ENCODE measurements at regions not wholly inside any gene's neighbourhood (a gene's known extent, or its start where the extent isn't known, plus 50 kb on each side); places are given as distances from the start of the nearest gene placed in this dataset.

DNA sequence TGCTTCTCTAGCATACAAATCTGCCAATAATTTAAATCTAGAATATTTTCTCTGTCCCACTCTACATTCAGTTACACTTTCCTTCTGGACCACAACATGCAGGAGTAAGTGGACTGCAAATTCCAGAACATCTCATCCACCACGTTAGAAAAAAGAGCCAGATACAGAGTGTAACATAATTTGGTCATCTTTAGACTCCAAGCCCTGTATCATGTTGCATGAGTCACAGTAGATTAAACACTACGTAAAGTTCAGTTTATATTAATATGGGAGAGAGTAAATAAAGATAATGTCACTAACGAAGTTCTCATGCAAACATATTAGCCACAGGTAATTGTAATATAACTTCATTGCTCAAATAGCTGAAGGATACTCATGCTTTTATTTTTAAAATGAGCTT is 327.0 kb downstream of the C6orf118 start:
- H3K27me3 ChIP-seq (ENCODE audit: control insufficient read depth in 1 of 2, insufficient read depth in 2 of 2, low read length in 2 of 2): no peaks in the 10 kb centered on the region
- BruUV-seq (replicated peaks): no TSS peak
- H3K36me3 ChIP-seq (replicated peaks in 1 of 2; ENCODE audit: control insufficient read depth in 1 of 2, insufficient read depth in 2 of 2, low read length in 2 of 2): no peaks in the 10 kb centered on the region
- H3K4me2 ChIP-seq (ENCODE audit: low read depth, low read length): no peak overlapping the region
- ATAC-seq: no peak
- H3K4me1 ChIP-seq (ENCODE audit: insufficient read depth, low read length): no peaks in the 10 kb centered on the region
- no peak overlapping the region for H2AFZ ChIP-seq (ENCODE audit: low read length)
- intact Hi-C loops (cut with micrococcal nuclease; ENCODE audit: unreplicated experiment): no loop called here
- FAIRE-seq: no peak
- H3K9me3 ChIP-seq (ENCODE audit: low read length): peaks cover 97% of the 10 kb centered on the region
- no peak overlapping the region for H3K4me3 ChIP-seq (replicated peaks in 1 of 3; ENCODE audit: insufficient read depth in 1 of 3, low read depth in 2 of 3, low read length in 3 of 3)
- 19% methylated on average over 3 of the region's 3 CpGs for WGBS (ENCODE audit: low lambda C conversion rate)
- no peak overlapping the region for H3K27ac ChIP-seq (ENCODE audit: extremely low read length, insufficient read depth, low read length)
- POLR2A ChIA-PET: no interaction called here
- no peak overlapping the region for H3K9ac ChIP-seq (ENCODE audit: insufficient read depth, low read depth, low read length)
- H3K79me2 ChIP-seq (ENCODE audit: insufficient read depth, low read length): no peaks in the 10 kb centered on the region
- in situ Hi-C loops (cut with HindIII; ENCODE audit: extremely low pct_ligation_motif_present, low pct_unique_long_range_greater_than_20kb): no loop called here
- DNase-seq (ENCODE audit: low spot score): no peak
- no peaks in the 10 kb centered on the region for H4K20me1 ChIP-seq (ENCODE audit: insufficient read depth, low read length)
- CTCF ChIA-PET (ENCODE audit: low intra/inter-chr PET ratio, low total read pairs): no interaction called here
- TF ChIP-seq RXRB (CRISPR knock-in tag; IDR thresholded peaks at IDR 0.05; ENCODE audit: borderline replicate concordance): no peak
- TF ChIP-seq JARID2 (CRISPR knock-in tag; IDR thresholded peaks at IDR 0.05; ENCODE audit: insufficient replicate concordance): no peak
- TF ChIP-seq SMARCE1 (IDR thresholded peaks at IDR 0.05; ENCODE audit: borderline replicate concordance): no peak
- TF ChIP-seq, protein P1, sequence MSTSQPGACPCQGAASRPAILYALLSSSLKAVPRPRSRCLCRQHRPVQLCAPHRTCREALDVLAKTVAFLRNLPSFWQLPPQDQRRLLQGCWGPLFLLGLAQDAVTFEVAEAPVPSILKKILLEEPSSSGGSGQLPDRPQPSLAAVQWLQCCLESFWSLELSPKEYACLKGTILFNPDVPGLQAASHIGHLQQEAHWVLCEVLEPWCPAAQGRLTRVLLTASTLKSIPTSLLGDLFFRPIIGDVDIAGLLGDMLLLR (CRISPR knock-in tag; IDR thresholded peaks at IDR 0.05): no peak
- TF ChIP-seq ZNF761 (CRISPR knock-in tag; conservative IDR thresholded peaks at IDR 0.05): no peak
- TF ChIP-seq PAWR (CRISPR knock-in tag; IDR thresholded peaks at IDR 0.05; ENCODE audit: borderline replicate concordance): no peak
- no peak for TF ChIP-seq KLF6 (CRISPR knock-in tag; IDR thresholded peaks at IDR 0.05)
- TF ChIP-seq, protein P2, sequence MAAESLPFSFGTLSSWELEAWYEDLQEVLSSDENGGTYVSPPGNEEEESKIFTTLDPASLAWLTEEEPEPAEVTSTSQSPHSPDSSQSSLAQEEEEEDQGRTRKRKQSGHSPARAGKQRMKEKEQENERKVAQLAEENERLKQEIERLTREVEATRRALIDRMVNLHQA (CRISPR knock-in tag; IDR thresholded peaks at IDR 0.05): no peak
- TF ChIP-seq, protein P3, sequence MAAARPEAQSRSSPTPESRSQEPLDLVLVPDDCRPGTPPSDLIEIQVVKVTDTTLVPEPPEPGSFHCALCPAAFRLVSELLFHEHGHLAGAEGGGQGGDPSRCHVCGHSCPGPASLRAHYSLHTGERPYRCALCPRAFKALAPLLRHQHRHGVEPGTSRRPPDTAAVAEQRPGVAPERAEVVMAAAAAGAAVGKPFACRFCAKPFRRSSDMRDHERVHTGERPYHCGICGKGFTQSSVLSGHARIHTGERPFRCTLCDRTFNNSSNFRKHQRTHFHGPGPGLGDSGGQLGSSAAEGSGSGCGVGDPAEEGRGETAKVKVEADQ (CRISPR knock-in tag; IDR thresholded peaks at IDR 0.05; ENCODE audit: borderline replicate concordance): no peak
- TF ChIP-seq RORA (CRISPR knock-in tag; IDR thresholded peaks at IDR 0.05): no peak
- no peak for TF ChIP-seq NCOR1 (IDR thresholded peaks at IDR 0.05; ENCODE audit: borderline replicate concordance, low read length)
- TF ChIP-seq NPAS2 (CRISPR knock-in tag; IDR thresholded peaks at IDR 0.05; ENCODE audit: borderline replicate concordance): no peak
- no peak for TF ChIP-seq ARNT (IDR thresholded peaks at IDR 0.05)
- no peak for TF ChIP-seq NBN (conservative IDR thresholded peaks at IDR 0.05)
- no peak for TF ChIP-seq HES4 (CRISPR knock-in tag; IDR thresholded peaks at IDR 0.05; ENCODE audit: borderline replicate concordance)
- TF ChIP-seq CHCHD3 (CRISPR knock-in tag; IDR thresholded peaks at IDR 0.05): no peak
- no peak for TF ChIP-seq ZNF775 (CRISPR knock-in tag; IDR thresholded peaks at IDR 0.05; ENCODE audit: borderline replicate concordance)
- TF ChIP-seq SIX1 (CRISPR knock-in tag; IDR thresholded peaks at IDR 0.05; ENCODE audit: borderline replicate concordance): no peak
- no peak for TF ChIP-seq JDP2 (CRISPR knock-in tag; IDR thresholded peaks at IDR 0.05; ENCODE audit: borderline replicate concordance)
- TF ChIP-seq, protein P4, sequence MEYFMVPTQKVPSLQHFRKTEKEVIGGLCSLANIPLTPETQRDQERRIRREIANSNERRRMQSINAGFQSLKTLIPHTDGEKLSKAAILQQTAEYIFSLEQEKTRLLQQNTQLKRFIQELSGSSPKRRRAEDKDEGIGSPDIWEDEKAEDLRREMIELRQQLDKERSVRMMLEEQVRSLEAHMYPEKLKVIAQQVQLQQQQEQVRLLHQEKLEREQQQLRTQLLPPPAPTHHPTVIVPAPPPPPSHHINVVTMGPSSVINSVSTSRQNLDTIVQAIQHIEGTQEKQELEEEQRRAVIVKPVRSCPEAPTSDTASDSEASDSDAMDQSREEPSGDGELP (IDR thresholded peaks at IDR 0.05; ENCODE audit: borderline replicate concordance, low read depth): no peak

All from HepG2 (cell line).